ENCODE measurements at regions not wholly inside any gene's neighbourhood (a gene's known extent, or its start where the extent isn't known, plus 50 kb on each side); places are given as distances from the start of the nearest gene placed in this dataset.

GRCh38 chr2:62291052-62291451 is 95.1 kb downstream of the B3GNT2 start:
- H3K4me3 ChIP-seq = no peak overlapping the region
- intact Hi-C loops (cut with DNase I; ENCODE audit: low total_unique reads) = no loop called here
- TF ChIP-seq POLR2A (IDR thresholded peaks at IDR 0.05) (no peak), CTCF (IDR thresholded peaks at IDR 0.05) (no peak)

GRCh38 chr2:62287899-62288880 is 92.3 kb downstream of the B3GNT2 start:
- Histone ChIP-seq H3K27me3 (no peaks in the 10 kb centered on the region), H3K4me3 (no peak overlapping the region), H3K9me3 (no peaks in the 10 kb centered on the region), H3K4me1 (peaks cover 0 to 3% of the 10 kb centered on the region in 2 donors), H3K27ac (peak overlapping the region; percentile 32 to 37), H3K36me3 (no peaks in the 10 kb centered on the region)
- TF ChIP-seq CTCF (IDR thresholded peaks at IDR 0.05) (no peak), POLR2A (IDR thresholded peaks at IDR 0.05) (no peak)
- DNase-seq = peak; percentile 24 to 50
- intact Hi-C loops (cut with DNase I; ENCODE audit: low total_unique reads) = no loop called here

More at GRCh38 chr2:62291052-62291451, 95.1 kb downstream of the B3GNT2 start:
- Histone ChIP-seq H3K4me1 (peaks cover 0 to 9% of the 10 kb centered on the region in 2 donors), H3K27ac (no peak overlapping the region), H3K36me3 (no peaks in the 10 kb centered on the region), H3K27me3 (no peaks in the 10 kb centered on the region), H3K9me3 (no peaks in the 10 kb centered on the region)
- DNase-seq = no peak

- no peak overlapping the region for H3K27ac ChIP-seq
- no peak for DNase-seq
- no peaks in the 10 kb centered on the region for H3K27me3 ChIP-seq
- TF ChIP-seq POLR2A (IDR thresholded peaks at IDR 0.05) = no peak
- TF ChIP-seq CTCF (IDR thresholded peaks at IDR 0.05) = no peak
- H3K9me3 ChIP-seq = no peaks in the 10 kb centered on the region
- H3K4me3 ChIP-seq = no peak overlapping the region
- H3K36me3 ChIP-seq = no peaks in the 10 kb centered on the region
- no peaks in the 10 kb centered on the region for H3K4me1 ChIP-seq
- intact Hi-C loops (cut with DNase I; ENCODE audit: low total_unique reads) = no loop called here
These were observed 91.4 kb downstream of the B3GNT2 start for GRCh38 chr2:62287282-62287681.

- Histone ChIP-seq H3K4me3 (no peak overlapping the region), H3K27ac (no peak overlapping the region), H3K36me3 (no peaks in the 10 kb centered on the region), H3K4me1 (no peaks in the 10 kb centered on the region), H3K9me3 (no peaks in the 10 kb centered on the region), H3K27me3 (no peaks in the 10 kb centered on the region)
- DNase-seq = no peak
- TF ChIP-seq POLR2A (IDR thresholded peaks at IDR 0.05) (no peak), CTCF (IDR thresholded peaks at IDR 0.05) (no peak)
- intact Hi-C loops (cut with DNase I; ENCODE audit: low total_unique reads) = no loop called here
These were observed 90.3 kb downstream of the B3GNT2 start for GRCh38 chr2:62286089-62286785.

GRCh38 chr2:62284980-62285379 is 89.1 kb downstream of the B3GNT2 start:
- Histone ChIP-seq H3K27me3 (no peaks in the 10 kb centered on the region), H3K36me3 (no peaks in the 10 kb centered on the region), H3K4me3 (no peak overlapping the region), H3K27ac (no peak overlapping the region), H3K4me1 (no peaks in the 10 kb centered on the region), H3K9me3 (no peaks in the 10 kb centered on the region)
- no peak for TF ChIP-seq POLR2A (IDR thresholded peaks at IDR 0.05)
- TF ChIP-seq CTCF (IDR thresholded peaks at IDR 0.05) = no peak
- no peak for DNase-seq
- intact Hi-C loops (cut with DNase I; ENCODE audit: low total_unique reads) = no loop called here

Data from uterus (tissue), 3 donors.